GM19328 (cell line): ENCODE measurements at regions not wholly inside any gene's neighbourhood (a gene's known extent, or its start where the extent isn't known, plus 50 kb on each side); places are given as distances from the start of the nearest gene placed in this dataset.

Source experiments
- ATAC-seq: cut with Tn5 transposase; IDR thresholded peaks from one replicate; pipeline ENCODE4 v1.9.1; 2021; ENCODE audit warnings: mild to moderate bottlenecking, moderate library complexity; ENCODE audit not compliant: unreplicated experiment

DNA sequence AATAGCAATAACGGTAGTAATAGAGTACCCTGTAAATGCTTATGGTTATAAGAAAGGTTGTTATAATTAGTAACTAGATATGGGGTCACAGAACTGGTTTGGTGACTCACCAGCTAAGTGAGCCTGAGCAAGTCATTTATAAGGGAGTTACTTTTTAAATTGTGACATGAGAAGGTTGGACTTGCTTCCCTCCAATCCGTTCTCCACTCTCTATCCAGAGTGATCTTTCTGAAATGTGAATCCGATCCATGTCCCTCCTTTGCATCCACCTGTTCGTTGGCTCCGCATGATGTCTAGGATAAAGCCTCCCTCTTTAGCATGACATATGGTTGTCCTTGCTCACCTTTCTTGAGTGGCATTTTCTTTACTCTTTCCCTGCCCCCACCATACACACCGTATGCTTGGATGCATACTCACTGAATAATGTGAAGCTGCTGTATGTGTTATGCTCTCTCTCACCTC lies 83.1 kb downstream of the CDC42EP3 start:
- ATAC-seq, result no peak

GRCh38 chr2:37589298-37589697 lies 82.1 kb downstream of the CDC42EP3 start:
- no peak for ATAC-seq

DNA sequence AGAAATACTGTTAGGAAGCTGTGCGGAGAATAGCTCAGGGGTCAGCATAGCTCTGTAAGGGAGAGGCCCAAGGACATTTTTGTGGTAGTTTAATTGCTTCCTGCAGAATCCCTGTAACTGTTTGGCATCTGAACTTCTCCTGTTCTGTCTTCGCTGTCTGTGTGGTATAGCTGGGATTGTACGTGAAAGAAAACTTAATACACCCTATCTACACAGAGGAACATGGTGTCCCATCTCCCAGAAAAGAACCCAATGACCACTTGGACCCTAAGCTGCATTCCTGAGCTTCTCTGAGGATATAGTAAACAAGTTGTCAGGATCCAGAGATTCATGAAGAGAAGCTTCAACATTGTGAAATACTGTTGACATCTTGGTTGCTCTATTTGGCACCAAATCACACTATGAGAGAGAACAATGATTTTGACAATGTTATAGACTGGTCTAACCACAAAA lies 81.3 kb downstream of the CDC42EP3 start:
- ATAC-seq, result no peak
